Panc1 (cell line): ENCODE measurements at regions not wholly inside any gene's neighbourhood (a gene's known extent, or its start where the extent isn't known, plus 50 kb on each side); places are given as distances from the start of the nearest gene placed in this dataset.

ENCODE experiments used
- ATAC-seq: fragments of 200-7000 bp; cut with Tn5 transposase; 2 replicates; pipeline ENCODE4 v1.9.1; 2020; ENCODE audit warnings: mild to moderate bottlenecking, moderate library complexity
- BruUV-seq: library from RNA; stranded (reverse); fragments of 400-500 nt; replicated peaks from 2 replicates; lab custom pipeline; 2021; lab: Mats Ljungman, UMichigan
- CTCF ChIA-PET: fragments of 300-600 bp; sonication (Branson Sonifier 250); formaldehyde crosslinking; loops from one replicate; lab custom pipeline; 2022; ENCODE audit warnings: antibody characterized with exemption; lab: Charles Lee
- POLR2A ChIA-PET: fragments of 300-600 bp; sonication (Branson Sonifier 250); formaldehyde crosslinking; loops from one replicate; lab custom pipeline; 2022; ENCODE audit warnings: antibody characterized with exemption; lab: Charles Lee
- DNase-seq: peaks from one replicate; pipeline ENCODE4 v3.0.0-alpha.2; 2010; ENCODE audit warnings: low read depth, low spot score
- H3K27ac ChIP-seq: 2 replicates; pipeline ENCODE4 v1.5.1; 2011; ENCODE audit warnings: mild to moderate bottlenecking, low read length, inconsistent platforms
- H3K27me3 ChIP-seq: fragments of 200-500 bp; sonication (Bioruptor generic); 2 replicates; pipeline ENCODE4 v1.6.0; 2014; ENCODE audit warnings: low read length, inconsistent platforms; ENCODE audit not compliant: control insufficient read depth, insufficient read depth
- H3K36me3 ChIP-seq: fragments of 200-500 bp; sonication (Bioruptor generic); 2 replicates; pipeline ENCODE4 v1.5.1; 2014; ENCODE audit warnings: inconsistent platforms, mild to moderate bottlenecking, low read length, moderate library complexity; ENCODE audit not compliant: control insufficient read depth, insufficient read depth
- H3K4me1 ChIP-seq: 2 replicates; pipeline ENCODE4 v1.5.1; 2011; ENCODE audit warnings: inconsistent platforms, mild to moderate bottlenecking, low read length, moderate library complexity; ENCODE audit not compliant: control insufficient read depth, insufficient read depth
- H3K4me3 ChIP-seq, 2 experiments: 2 replicates each; pipeline ENCODE4 v1.5.1; 2011 to 2012; ENCODE audit warnings: low read depth in 2 of 2, low read length in 2 of 2, mild to moderate bottlenecking in 2 of 2, inconsistent platforms in 1 of 2, moderate library complexity in 1 of 2
- H3K9me3 ChIP-seq: fragments of 200-500 bp; sonication (Bioruptor generic); 2 replicates; pipeline ENCODE4 v1.5.1; 2014; ENCODE audit warnings: low read depth, mild to moderate bottlenecking, inconsistent platforms, low read length, moderate library complexity; ENCODE audit not compliant: control insufficient read depth, insufficient read depth
- CTCF ChIP-seq: fragments of 450-650 bp; IDR thresholded peaks from 2 replicates; pipeline ENCODE4 v1.5.1; 2017; ENCODE audit warnings: mild to moderate bottlenecking
- POLR2AphosphoS5 ChIP-seq: IDR thresholded peaks from 2 replicates; pipeline ENCODE4 v1.6.1; 2012; ENCODE audit warnings: mild to moderate bottlenecking, low read depth, low read length, moderate library complexity
- REST ChIP-seq, 2 experiments: IDR thresholded peaks; 2 replicates each; pipeline ENCODE4 v1.6.1; 2011 to 2012; ENCODE audit warnings: low read depth in 2 of 2, control low read depth in 1 of 2, low read length in 1 of 2, mild to moderate bottlenecking in 1 of 2, moderate library complexity in 1 of 2; ENCODE audit not compliant: insufficient read depth in 1 of 2
- SIN3A ChIP-seq: IDR thresholded peaks from 2 replicates; pipeline ENCODE4 v1.6.1; 2012; ENCODE audit warnings: low read depth, mild to moderate bottlenecking, low read length, moderate library complexity, borderline replicate concordance; ENCODE audit not compliant: insufficient read depth
- TCF7L2 ChIP-seq: IDR thresholded peaks from 2 replicates; pipeline ENCODE4 v1.6.1; 2011; ENCODE audit warnings: mild to moderate bottlenecking, low read depth, low read length, inconsistent platforms
- in situ Hi-C: cut with HindIII; loops from 2 replicates; pipeline ENCODE4 v1.10.0; 2016; ENCODE audit warnings: low sequenced_read_pairs, low pct_unique_long_range_greater_than_20kb
- intact Hi-C: fragments of 100-400 bp; cut with micrococcal nuclease; formaldehyde crosslinking; loops from one replicate; pipeline ENCODE4 v1.10.0; 2022; ENCODE audit not compliant: unreplicated experiment

GRCh38 chr2:16191431-16192200, 251.3 kb downstream of the MYCN start:
- no peak for DNase-seq
- H3K27me3 ChIP-seq, result peaks cover 3% of the 10 kb centered on the region; the same call in 1 of the 2 replicates
- ChIA-PET POLR2A (no interaction called here), CTCF (no interaction called here)
- TF ChIP-seq REST (IDR thresholded peaks at IDR 0.05; ENCODE audit: insufficient read depth in 1 of 2, low read depth in 2 of 2, low read length in 1 of 2) (no peak), POLR2AphosphoS5 (no peak), CTCF (no peak), SIN3A (no peak), TCF7L2 (no peak)
- intact Hi-C loops (no loop called here), in situ Hi-C loops (no loop called here)
- no peaks in the 10 kb centered on the region for H3K9me3 ChIP-seq
- no peak overlapping the region for H3K27ac ChIP-seq
- no peaks in the 10 kb centered on the region for H3K4me1 ChIP-seq
- BruUV-seq, result no TSS peak
- H3K36me3 ChIP-seq, result no peaks in the 10 kb centered on the region
- no peak overlapping the region for H3K4me3 ChIP-seq
- ATAC-seq, result no peak

GRCh38 chr2:16190446-16191270, 250.3 kb downstream of the MYCN start:
- no peak for ATAC-seq
- no peak overlapping the region for H3K27ac ChIP-seq
- CTCF ChIA-PET, result no interaction called here
- no peak overlapping the region for H3K4me3 ChIP-seq
- TF ChIP-seq CTCF (no peak), POLR2AphosphoS5 (no peak), TCF7L2 (no peak), REST (IDR thresholded peaks at IDR 0.05; ENCODE audit: insufficient read depth in 1 of 2, low read depth in 2 of 2, low read length in 1 of 2) (no peak), SIN3A (no peak)
- H3K4me1 ChIP-seq, result no peaks in the 10 kb centered on the region
- no peaks in the 10 kb centered on the region for H3K9me3 ChIP-seq
- intact Hi-C loops, result no loop called here
- no peak for DNase-seq
- H3K36me3 ChIP-seq, result no peaks in the 10 kb centered on the region
- BruUV-seq, result no TSS peak
- in situ Hi-C loops, result no loop called here
- POLR2A ChIA-PET, result no interaction called here
- H3K27me3 ChIP-seq, result peaks cover 3% of the 10 kb centered on the region; the same call in 1 of the 2 replicates
